Liver (tissue), 8 donors: ENCODE measurements at regions not wholly inside any gene's neighbourhood (a gene's known extent, or its start where the extent isn't known, plus 50 kb on each side); places are given as distances from the start of the nearest gene placed in this dataset.

Experiments used
- DNase-seq: peaks from one replicate; pipeline ENCODE4 v3.0.0-alpha.2; 2017; ENCODE audit warnings: low spot score
- H3K27ac ChIP-seq, 2 donors: one replicate each; pipeline ENCODE4 v1.7.0; 2013; ENCODE audit warnings: inconsistent platforms in 2 of 2, low read length in 2 of 2, control low read depth in 1 of 2, low read depth in 1 of 2, mild to moderate bottlenecking in 1 of 2
- H3K27me3 ChIP-seq, 4 donors: one replicate each; pipeline versions ENCODE4 v1.6.1 to v1.7.0; 2013; ENCODE audit warnings: low read length in 3 of 4, inconsistent platforms in 1 of 4, mild to moderate bottlenecking in 1 of 4, moderate library complexity in 1 of 4; ENCODE audit not compliant: control insufficient read depth in 4 of 4, insufficient read depth in 4 of 4
- H3K36me3 ChIP-seq, 4 donors: one replicate each; pipeline versions ENCODE4 v1.6.1 to v1.7.0; 2013; ENCODE audit warnings: low read length in 3 of 4, mild to moderate bottlenecking in 3 of 4, low read depth in 1 of 4, moderate library complexity in 1 of 4; ENCODE audit not compliant: control insufficient read depth in 4 of 4, insufficient read depth in 3 of 4
- H3K4me1 ChIP-seq, 4 donors: one replicate each; pipeline versions ENCODE4 v1.6.1 to v1.7.0; 2013; ENCODE audit warnings: low read length in 3 of 4, mild to moderate bottlenecking in 3 of 4, moderate library complexity in 1 of 4; ENCODE audit not compliant: control insufficient read depth in 4 of 4, insufficient read depth in 4 of 4
- H3K4me3 ChIP-seq, 3 donors: one replicate each; pipeline versions ENCODE4 v1.6.1 to v1.7.0; 2013; ENCODE audit warnings: low read length in 3 of 3, control low read depth in 1 of 3, low read depth in 1 of 3, mild to moderate bottlenecking in 1 of 3
- H3K9ac ChIP-seq, 2 donors: one replicate each; pipeline ENCODE4 v1.7.0; 2013; ENCODE audit warnings: low read length in 2 of 2, mild to moderate bottlenecking in 2 of 2, moderate library complexity in 2 of 2, control low read depth in 1 of 2, low read depth in 1 of 2
- H3K9me3 ChIP-seq, 4 donors: one replicate each; pipeline versions ENCODE4 v1.6.1 to v1.7.0; 2013; ENCODE audit warnings: low read length in 3 of 4; ENCODE audit not compliant: control insufficient read depth in 4 of 4
- CTCF ChIP-seq: fragments of 150-350 bp; IDR thresholded peaks from 2 replicates; pipeline ENCODE4 v1.5.1; 2017; ENCODE audit warnings: improper control_type of control experiment, low read depth, low read length; ENCODE audit not compliant: missing input control
- EGR1 ChIP-seq, 2 donors: IDR thresholded peaks; 2 replicates each; pipeline ENCODE4 v1.6.1; 2016 to 2018; ENCODE audit warnings: antibody characterized with exemption in 2 of 2, low read depth in 2 of 2
- FOXA1 ChIP-seq: IDR thresholded peaks from 2 replicates; pipeline ENCODE4 v1.6.1; 2016; ENCODE audit warnings: antibody characterized with exemption
- FOXA2 ChIP-seq: IDR thresholded peaks from 2 replicates; pipeline ENCODE4 v1.6.1; 2016; ENCODE audit warnings: antibody characterized with exemption
- GABPA ChIP-seq, 2 donors: IDR thresholded peaks in 1 of 2; conservative IDR thresholded peaks in 1 of 2; 2 replicates each; pipeline ENCODE4 v1.6.1; 2016; ENCODE audit warnings: antibody characterized with exemption in 2 of 2, mild to moderate bottlenecking in 1 of 2, moderate library complexity in 1 of 2
- HNF4A ChIP-seq, 2 donors: conservative IDR thresholded peaks; 2 replicates each; pipeline ENCODE4 v1.6.1; 2016; ENCODE audit warnings: antibody characterized with exemption in 2 of 2, mild to moderate bottlenecking in 2 of 2
- HNF4G ChIP-seq: IDR thresholded peaks from 2 replicates; pipeline ENCODE4 v1.6.1; 2016; ENCODE audit warnings: antibody characterized with exemption
- JUND ChIP-seq, 2 donors: IDR thresholded peaks; 2 replicates each; pipeline ENCODE4 v1.6.1; 2016; ENCODE audit warnings: antibody characterized with exemption in 2 of 2
- MAX ChIP-seq: IDR thresholded peaks from 2 replicates; pipeline ENCODE4 v1.6.1; 2016; ENCODE audit warnings: antibody characterized with exemption
- NR2F2 ChIP-seq: IDR thresholded peaks from 2 replicates; pipeline ENCODE4 v1.6.1; 2016; ENCODE audit warnings: antibody characterized with exemption
- RAD21 ChIP-seq, 2 donors: IDR thresholded peaks; 2 replicates each; pipeline ENCODE4 v1.6.1; 2016; ENCODE audit warnings: antibody characterized with exemption in 2 of 2, mild to moderate bottlenecking in 2 of 2
- REST ChIP-seq: IDR thresholded peaks from 2 replicates; pipeline ENCODE4 v1.6.1; 2016; ENCODE audit warnings: antibody characterized with exemption, mild to moderate bottlenecking
- RXRA ChIP-seq, 2 donors: IDR thresholded peaks; 2 replicates each; pipeline ENCODE4 v1.6.1; 2017 to 2018; ENCODE audit warnings: antibody characterized with exemption in 2 of 2, mild to moderate bottlenecking in 1 of 2
- SP1 ChIP-seq: IDR thresholded peaks from 2 replicates; pipeline ENCODE4 v1.6.1; 2018; ENCODE audit warnings: antibody characterized with exemption, mild to moderate bottlenecking
- TAF1 ChIP-seq: conservative IDR thresholded peaks from 2 replicates; pipeline ENCODE4 v1.6.1; 2016; ENCODE audit warnings: antibody characterized with exemption, mild to moderate bottlenecking
- YY1 ChIP-seq: IDR thresholded peaks from 2 replicates; pipeline ENCODE4 v1.6.1; 2016; ENCODE audit warnings: antibody characterized with exemption, mild to moderate bottlenecking
- ZBTB33 ChIP-seq: IDR thresholded peaks from 2 replicates; pipeline ENCODE4 v1.6.1; 2016; ENCODE audit warnings: antibody characterized with exemption
- WGBS: extraction: QIAGEN DNeasy Blood & Tissue Kit; methylation state at CpG from one replicate; pipeline ENCODE4 v1.1.7; 2013; 5-methylcytosine and 5-hydroxymethylcytosine counted together
- TF ChIP-seq, protein P1 (sequence below): IDR thresholded peaks from 2 replicates; pipeline ENCODE4 v1.6.1; 2016; ENCODE audit warnings: antibody characterized with exemption
- donor health status: healthy.
- donor health status: healthy.
- donor health status: healthy.
- donor health status: healthy.
- donor health status: healthy.

DNA sequence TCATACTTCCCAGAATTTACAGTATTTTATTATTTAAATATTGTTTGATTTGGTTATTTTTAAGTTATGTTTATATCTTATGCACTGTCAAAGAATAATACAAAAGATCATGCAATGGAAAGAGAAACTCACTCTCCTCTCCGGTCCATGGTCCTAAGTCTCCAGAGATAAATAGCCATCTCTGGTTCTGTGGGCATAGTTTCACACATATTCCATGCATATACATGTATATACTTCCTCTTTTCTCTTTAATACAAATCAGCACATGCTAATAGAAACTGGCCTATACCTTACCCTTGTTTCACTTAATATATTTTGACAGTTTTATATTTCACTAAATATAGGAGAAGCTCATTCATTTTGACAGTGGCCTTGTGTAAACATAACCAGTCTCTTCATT is 901.7 kb upstream of the CITED2 start:
- Histone ChIP-seq H3K4me1 (no peaks in the 10 kb centered on the region), H3K27me3 (no peaks in the 10 kb centered on the region), H3K9ac (no peak overlapping the region), H3K9me3 (no peaks in the 10 kb centered on the region), H3K27ac (no peak overlapping the region), H3K36me3 (no peaks in the 10 kb centered on the region), H3K4me3 (no peak overlapping the region)
- DNase-seq: no peak
- no peak for TF ChIP-seq SP1
- TF ChIP-seq HNF4A (conservative IDR thresholded peaks at IDR 0.05): no peak
- no peak for TF ChIP-seq FOXA2
- TF ChIP-seq ZBTB33: no peak
- no peak for TF ChIP-seq RAD21 (IDR thresholded peaks at IDR 0.05)
- no peak for TF ChIP-seq NR2F2
- no peak for TF ChIP-seq MAX
- TF ChIP-seq REST: no peak
- no peak for TF ChIP-seq TAF1
- no peak for TF ChIP-seq YY1
- no peak for TF ChIP-seq FOXA1
- TF ChIP-seq RXRA (IDR thresholded peaks at IDR 0.05): no peak
- TF ChIP-seq, protein P1, sequence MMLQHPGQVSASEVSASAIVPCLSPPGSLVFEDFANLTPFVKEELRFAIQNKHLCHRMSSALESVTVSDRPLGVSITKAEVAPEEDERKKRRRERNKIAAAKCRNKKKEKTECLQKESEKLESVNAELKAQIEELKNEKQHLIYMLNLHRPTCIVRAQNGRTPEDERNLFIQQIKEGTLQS: no peak
- no peak for TF ChIP-seq HNF4G
- no peak for TF ChIP-seq JUND (IDR thresholded peaks at IDR 0.05)
- TF ChIP-seq GABPA (IDR thresholded peaks at IDR 0.05 in 1 of 2, conservative IDR thresholded peaks at IDR 0.05 in 1 of 2): no peak
- TF ChIP-seq EGR1 (IDR thresholded peaks at IDR 0.05; ENCODE audit: low read depth in 2 of 2): no peak
- WGBS: 96% methylated on average over 1 of the region's 1 CpG

DNA sequence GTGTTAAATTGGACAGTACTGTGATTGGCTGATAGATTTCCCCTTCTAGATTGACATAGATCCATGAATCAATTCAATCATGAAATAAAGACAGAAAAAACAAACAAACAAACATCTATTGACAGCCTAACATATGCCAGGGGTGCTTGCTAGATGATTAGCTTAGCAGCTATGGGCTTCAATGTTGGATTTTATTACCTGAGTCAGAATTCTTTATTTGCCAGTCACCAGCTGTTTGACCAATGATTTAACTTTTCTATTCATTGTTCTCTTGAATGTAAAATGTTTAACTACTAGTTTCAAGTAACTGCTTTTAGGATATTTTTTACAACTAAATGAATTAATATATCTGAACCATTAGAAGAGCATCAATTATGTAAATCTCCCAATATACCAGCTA is 901.3 kb upstream of the CITED2 start:
- Histone ChIP-seq H3K9ac (no peak overlapping the region), H3K4me1 (no peaks in the 10 kb centered on the region), H3K36me3 (no peaks in the 10 kb centered on the region), H3K27ac (no peak overlapping the region), H3K9me3 (no peaks in the 10 kb centered on the region), H3K4me3 (no peak overlapping the region), H3K27me3 (no peaks in the 10 kb centered on the region)
- no peak for DNase-seq
- TF ChIP-seq HNF4A (conservative IDR thresholded peaks at IDR 0.05) (no peak), FOXA2 (no peak), MAX (no peak), ZBTB33 (no peak), NR2F2 (no peak), TAF1 (no peak), HNF4G (no peak), SP1 (no peak), FOXA1 (no peak), RXRA (IDR thresholded peaks at IDR 0.05) (no peak), YY1 (no peak), RAD21 (IDR thresholded peaks at IDR 0.05) (no peak), REST (no peak), CTCF (no peak), EGR1 (IDR thresholded peaks at IDR 0.05; ENCODE audit: low read depth in 2 of 2) (no peak)
